ENCODE measurements at regions not wholly inside any gene's neighbourhood (a gene's known extent, or its start where the extent isn't known, plus 50 kb on each side); places are given as distances from the start of the nearest gene placed in this dataset.

- POLR2A ChIA-PET, result no interaction called here
Observed at GRCh38 chr2:81598453-81598852, 1293.9 kb upstream of the LRRTM1 start.

GRCh38 chr2:81589406-81589805, 1284.9 kb upstream of the LRRTM1 start:
- Histone ChIP-seq H3K9me3 (ENCODE audit: control insufficient read depth, insufficient read depth, low read depth, low read length) (no peaks in the 10 kb centered on the region), H3K4me1 (ENCODE audit: control insufficient read depth, insufficient read depth, low read length) (no peaks in the 10 kb centered on the region), H3K27ac (ENCODE audit: low read length) (no peak overlapping the region), H3K4me3 (ENCODE audit: low read depth in 2 of 2, low read length in 2 of 2) (no peak overlapping the region), H3K27me3 (ENCODE audit: control insufficient read depth, insufficient read depth, low read length) (no peaks in the 10 kb centered on the region), H3K36me3 (ENCODE audit: control insufficient read depth, insufficient read depth, low read length) (no peaks in the 10 kb centered on the region)
- in situ Hi-C loops (cut with HindIII; ENCODE audit: low pct_unique_long_range_greater_than_20kb, low sequenced_read_pairs) (no loop called here), intact Hi-C loops (cut with micrococcal nuclease; ENCODE audit: unreplicated experiment) (no loop called here)
- no peak for DNase-seq (ENCODE audit: low read depth, low spot score)
- TF ChIP-seq CTCF (IDR thresholded peaks at IDR 0.05) (no peak), POLR2AphosphoS5 (IDR thresholded peaks at IDR 0.05; ENCODE audit: low read depth, low read length) (no peak), SIN3A (IDR thresholded peaks at IDR 0.05; ENCODE audit: borderline replicate concordance, insufficient read depth, low read depth, low read length) (no peak), TCF7L2 (IDR thresholded peaks at IDR 0.05; ENCODE audit: low read depth, low read length) (no peak), REST (IDR thresholded peaks at IDR 0.05; ENCODE audit: insufficient read depth in 1 of 2, low read depth in 2 of 2, low read length in 1 of 2) (no peak)
- POLR2A ChIA-PET, result no interaction called here
- CTCF ChIA-PET, result no interaction called here
- ATAC-seq, result no peak
- BruUV-seq (replicated peaks), result no TSS peak

More at GRCh38 chr2:81598453-81598852, 1293.9 kb upstream of the LRRTM1 start:
- intact Hi-C loops (cut with micrococcal nuclease; ENCODE audit: unreplicated experiment) (no loop called here), in situ Hi-C loops (cut with HindIII; ENCODE audit: low pct_unique_long_range_greater_than_20kb, low sequenced_read_pairs) (no loop called here)
- CTCF ChIA-PET, result no interaction called here
- no peaks in the 10 kb centered on the region for H3K4me1 ChIP-seq (ENCODE audit: control insufficient read depth, insufficient read depth, low read length)
- DNase-seq (ENCODE audit: low read depth, low spot score) (no peak), ATAC-seq (no peak)
- H3K9me3 ChIP-seq (ENCODE audit: control insufficient read depth, insufficient read depth, low read depth, low read length), result no peaks in the 10 kb centered on the region
- no peak overlapping the region for H3K27ac ChIP-seq (ENCODE audit: low read length)
- no TSS peak for BruUV-seq (replicated peaks)
- no peaks in the 10 kb centered on the region for H3K27me3 ChIP-seq (ENCODE audit: control insufficient read depth, insufficient read depth, low read length)
- no peak overlapping the region for H3K4me3 ChIP-seq (ENCODE audit: low read depth in 2 of 2, low read length in 2 of 2)
- TF ChIP-seq REST (IDR thresholded peaks at IDR 0.05; ENCODE audit: insufficient read depth in 1 of 2, low read depth in 2 of 2, low read length in 1 of 2), result no peak
- TF ChIP-seq TCF7L2 (IDR thresholded peaks at IDR 0.05; ENCODE audit: low read depth, low read length), result no peak
- TF ChIP-seq POLR2AphosphoS5 (IDR thresholded peaks at IDR 0.05; ENCODE audit: low read depth, low read length), result no peak
- TF ChIP-seq SIN3A (IDR thresholded peaks at IDR 0.05; ENCODE audit: borderline replicate concordance, insufficient read depth, low read depth, low read length), result no peak
- no peak for TF ChIP-seq CTCF (IDR thresholded peaks at IDR 0.05)
- H3K36me3 ChIP-seq (ENCODE audit: control insufficient read depth, insufficient read depth, low read length), result no peaks in the 10 kb centered on the region

All from Panc1 (cell line).